NCI-H1436 (cell line): ENCODE measurements at regions not wholly inside any gene's neighbourhood (a gene's known extent, or its start where the extent isn't known, plus 50 kb on each side); places are given as distances from the start of the nearest gene placed in this dataset.
"Not testable (repeated sequence)": the region's sequence is repeated elsewhere in the genome, so short reads cannot be mapped to it uniquely, and the experiment has no call there.

Experiments used
- DNase-seq: peaks from one replicate; lab custom pipeline; 2025; lab: John Stamatoyannopoulos, UW

DNA sequence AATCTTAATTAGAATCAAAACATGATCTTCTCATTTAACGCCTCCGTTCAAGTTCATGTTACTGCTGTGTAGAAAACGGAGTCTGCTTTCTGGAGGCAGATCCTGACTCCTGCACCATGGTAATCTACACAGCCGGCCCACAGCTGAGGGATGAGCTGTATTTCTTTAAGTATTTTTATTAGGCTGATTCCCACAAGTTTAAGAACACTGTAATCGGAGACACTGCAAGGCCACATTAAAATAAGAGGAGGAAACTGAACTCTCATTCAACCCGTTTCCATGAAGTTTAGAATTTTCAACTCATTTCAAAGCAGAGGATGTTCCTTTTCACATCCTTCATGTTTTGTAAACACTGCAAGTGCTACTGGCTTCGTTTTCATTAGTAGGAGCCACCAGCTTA is 372.2 kb downstream of the NFIB start:
- DNase-seq: no peak

DNA sequence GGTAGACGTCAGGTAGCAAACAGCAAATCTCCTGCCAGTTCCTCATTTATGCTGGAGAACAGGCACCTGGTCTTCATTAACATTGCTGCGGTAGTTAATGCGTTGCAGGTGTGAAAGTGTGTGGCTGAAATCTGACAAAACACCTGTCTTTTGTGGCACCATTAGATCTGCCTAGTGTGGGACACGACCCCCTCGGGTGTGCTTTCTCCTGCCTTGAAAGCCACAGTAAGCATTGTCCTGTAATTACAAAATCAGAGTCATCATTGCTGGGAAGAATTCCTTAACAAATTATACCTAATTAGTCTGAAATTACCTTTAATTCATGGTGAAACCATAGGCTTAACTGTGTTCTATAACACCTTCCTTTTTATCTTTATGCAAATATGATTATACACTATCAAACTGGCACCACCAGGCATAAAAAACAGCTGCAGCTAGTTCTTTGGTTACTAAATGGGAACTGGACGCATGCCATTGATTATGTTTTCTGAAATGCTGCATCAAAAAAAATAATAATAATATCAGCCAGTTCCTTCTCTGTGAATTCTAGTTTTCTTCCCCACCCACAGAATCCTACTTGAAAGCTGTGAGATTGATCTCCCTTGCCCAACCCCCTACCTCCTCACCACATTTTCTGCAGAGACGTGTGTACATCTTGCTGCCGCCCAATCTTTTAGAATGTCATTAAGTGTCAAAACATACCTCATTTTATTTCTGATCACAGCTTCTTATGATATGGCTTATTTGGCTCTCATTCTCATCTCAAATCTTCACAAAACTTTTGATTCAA is 374.0 kb downstream of the NFIB start:
- DNase-seq: peak; percentile 80

DNA sequence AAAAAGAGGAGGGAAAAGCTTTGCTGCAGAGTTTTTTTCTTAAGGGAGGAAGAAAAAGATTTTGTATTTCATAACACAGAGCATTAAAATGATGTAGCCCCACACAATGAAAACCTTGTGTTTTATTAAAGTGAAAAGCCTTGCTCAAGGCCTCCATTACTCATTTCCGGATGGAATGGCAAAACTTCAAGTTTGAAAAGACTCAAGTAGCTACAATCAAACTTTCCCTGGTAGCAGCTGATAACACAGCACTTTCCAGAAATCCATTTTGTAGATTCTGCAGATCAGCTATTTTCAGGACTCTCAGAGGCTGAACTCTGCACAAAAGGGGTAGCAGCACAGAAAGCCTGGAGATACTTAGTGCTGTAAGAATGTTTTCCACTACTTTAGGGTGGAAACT is 374.8 kb downstream of the NFIB start:
- DNase-seq: no peak

DNA sequence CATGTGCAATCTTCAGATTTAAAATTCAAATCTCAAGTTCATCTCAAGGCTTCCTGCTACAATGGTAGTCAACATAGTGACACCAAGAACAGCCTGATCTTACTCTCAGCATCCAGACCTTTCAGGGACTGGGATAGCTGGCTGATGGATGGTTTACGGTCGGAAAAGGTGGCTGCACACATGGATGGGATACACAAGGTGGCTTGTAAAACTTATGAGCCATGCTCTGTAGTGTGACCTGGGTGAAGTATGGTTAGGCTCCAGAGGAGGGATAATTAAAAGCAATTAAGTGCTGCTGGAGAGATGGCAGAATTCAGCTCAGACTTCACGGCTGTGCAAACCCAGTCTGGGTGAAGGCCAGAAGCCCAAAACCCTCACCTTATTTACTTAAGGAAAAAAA is 379.5 kb downstream of the NFIB start:
- no peak for DNase-seq

GRCh38 chr9:13933268-13933656 is 380.7 kb downstream of the NFIB start:
- DNase-seq: no peak

DNA sequence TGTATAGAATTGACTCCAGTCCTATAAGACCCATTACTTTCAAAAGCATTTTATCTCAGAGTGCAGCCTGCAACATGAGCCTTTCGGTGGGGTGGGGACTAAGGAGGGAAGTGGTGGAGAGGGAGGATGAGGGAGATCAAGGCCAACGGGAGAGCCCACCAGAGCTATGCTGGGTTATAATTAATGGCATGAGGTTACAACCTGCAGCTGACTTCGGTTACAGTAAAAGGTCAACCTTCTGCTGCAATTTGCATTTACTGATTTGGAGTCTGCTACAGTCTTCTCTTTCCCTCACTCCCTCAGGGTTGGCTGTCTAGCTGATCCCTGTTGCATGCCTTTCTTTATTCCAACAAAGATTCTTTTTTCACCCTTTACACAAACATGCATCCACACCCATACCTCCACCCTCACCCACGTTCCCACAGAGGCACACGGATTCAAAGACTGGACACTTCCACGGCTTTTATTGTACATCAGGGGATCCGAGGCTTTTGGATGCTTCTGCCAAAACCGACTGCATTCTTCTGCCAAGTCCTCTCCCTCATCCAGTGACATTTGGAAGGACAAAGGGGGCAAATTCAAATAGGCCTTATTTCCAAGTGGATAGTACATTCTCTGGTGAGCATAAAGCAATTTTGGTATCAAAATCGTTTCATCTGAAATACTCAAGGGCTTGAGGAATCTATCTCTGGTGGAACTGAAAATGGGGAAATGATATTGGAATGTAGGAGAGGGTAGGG is 381.2 kb downstream of the NFIB start:
- no peak for DNase-seq

- DNase-seq: no peak
Observed at GRCh38 chr9:13929013-13929412, 384.9 kb downstream of the NFIB start.

- DNase-seq: no peak
Observed at GRCh38 chr9:13923381-13923780, 390.6 kb downstream of the NFIB start.

DNA sequence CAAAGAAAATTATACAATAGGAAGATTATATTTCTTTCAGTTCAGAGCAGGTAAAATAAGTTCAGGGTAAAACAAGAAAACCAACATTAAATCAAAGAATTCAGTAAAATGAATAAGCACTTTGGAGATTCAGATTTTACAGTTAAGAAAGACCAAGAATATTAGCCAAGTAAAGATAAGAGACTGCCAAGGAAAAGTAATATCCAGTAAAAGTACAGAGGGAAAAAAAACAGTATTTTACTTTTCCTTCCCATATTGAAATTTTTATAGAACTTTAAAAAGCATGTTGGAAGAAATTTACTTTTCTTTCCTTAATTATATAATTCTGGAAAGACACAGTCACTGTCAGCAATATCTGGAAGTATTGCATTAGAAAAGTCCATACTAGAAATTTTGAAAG is 393.4 kb downstream of the NFIB start:
- DNase-seq: no peak

- DNase-seq: no peak
Observed at GRCh38 chr9:13919401-13919800, 394.5 kb downstream of the NFIB start.

- no peak for DNase-seq
Observed at GRCh38 chr9:13917534-13917933, 396.4 kb downstream of the NFIB start.

DNA sequence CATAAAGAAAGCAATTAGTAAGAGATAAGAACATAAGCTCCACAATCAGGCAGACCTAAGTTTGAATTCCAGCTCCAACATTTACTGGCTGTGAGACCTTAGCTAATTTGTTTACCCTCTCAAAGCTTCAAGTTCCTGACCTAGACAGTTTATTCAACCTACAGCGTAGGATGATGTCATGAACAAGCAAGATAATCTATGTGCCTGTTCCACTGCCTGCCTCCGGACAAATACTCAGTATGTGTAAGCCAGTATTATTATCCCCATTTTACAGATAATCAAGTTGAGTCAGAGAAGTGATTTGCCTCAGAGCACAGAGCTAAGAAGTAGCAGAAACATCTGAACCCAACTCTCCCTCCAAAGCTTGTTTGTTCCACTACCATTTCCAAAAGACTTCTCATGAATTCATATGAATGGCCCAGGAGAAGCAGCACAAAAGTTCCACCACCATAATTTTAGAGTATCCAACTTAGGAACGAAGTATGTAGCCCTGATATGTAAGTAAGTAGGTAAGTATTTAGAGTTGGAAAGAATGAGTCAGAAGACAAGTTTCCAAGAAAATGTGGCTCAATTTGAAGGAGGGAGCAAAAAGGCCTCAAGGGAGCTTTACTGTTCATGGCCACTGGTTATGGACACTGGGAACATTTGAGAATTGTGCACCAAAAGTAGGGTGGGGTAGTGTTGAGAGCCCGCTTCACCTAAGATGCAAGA is 398.2 kb downstream of the NFIB start:
- no peak for DNase-seq

DNA sequence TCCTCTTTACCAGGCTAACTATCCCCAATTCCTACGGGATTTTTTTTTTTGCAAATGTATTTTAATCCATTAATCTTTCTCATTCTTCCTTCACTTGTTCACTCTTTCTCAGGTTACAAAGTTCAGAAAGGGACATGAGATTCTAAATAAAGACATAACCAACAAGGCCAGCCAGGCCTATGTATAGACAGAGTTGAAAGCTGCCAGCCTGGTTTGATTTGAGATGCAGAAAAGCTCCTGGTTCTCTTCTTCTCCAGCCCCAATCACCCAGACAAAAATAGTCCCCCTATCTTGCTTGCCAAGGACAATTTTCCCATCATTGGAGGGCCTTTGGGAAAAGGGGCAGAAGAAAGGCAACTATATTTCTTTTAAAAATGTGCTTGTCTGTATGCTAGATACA is 398.8 kb downstream of the NFIB start:
- no peak for DNase-seq

GRCh38 chr9:13911473-13911872 is 402.5 kb downstream of the NFIB start:
- DNase-seq: no peak

DNA sequence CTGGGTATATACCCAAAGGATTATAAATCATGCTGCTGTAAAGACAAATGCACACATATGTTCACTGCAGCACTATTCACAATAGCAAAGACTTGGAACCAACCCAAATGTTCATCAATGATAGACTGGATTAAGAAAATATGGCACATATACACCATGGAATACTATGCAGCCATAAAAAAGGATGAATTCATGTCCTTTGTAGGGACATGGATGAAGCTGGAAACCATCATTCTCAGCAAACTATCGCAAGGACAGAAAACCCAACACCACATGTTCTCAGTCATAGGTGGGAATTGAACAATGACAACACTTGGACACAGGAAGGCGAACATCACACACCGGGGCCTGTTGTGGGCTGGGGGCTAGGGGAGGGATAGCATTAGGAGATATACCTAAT is 406.1 kb downstream of the NFIB start:
- DNase-seq: not testable (repeated sequence)

DNA sequence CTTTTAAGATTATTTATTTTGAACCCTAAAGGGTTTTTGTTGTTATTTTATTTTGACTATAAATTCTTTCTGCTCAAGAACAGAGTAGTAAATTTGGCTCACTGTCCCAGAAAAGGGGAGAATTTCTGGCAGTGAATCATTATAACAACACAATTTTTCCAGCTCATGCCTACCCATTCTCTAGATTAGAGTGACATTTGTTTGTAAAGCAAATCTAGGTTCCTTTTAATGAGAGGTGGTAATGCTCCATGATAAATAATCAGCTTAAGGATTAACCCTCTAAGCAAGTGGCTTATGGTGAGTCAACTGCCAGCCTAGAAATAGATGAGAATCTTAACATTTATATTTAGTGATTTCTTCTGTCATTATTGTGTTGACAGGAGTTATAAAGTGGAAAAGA is 409.2 kb downstream of the NFIB start:
- no peak for DNase-seq

DNA sequence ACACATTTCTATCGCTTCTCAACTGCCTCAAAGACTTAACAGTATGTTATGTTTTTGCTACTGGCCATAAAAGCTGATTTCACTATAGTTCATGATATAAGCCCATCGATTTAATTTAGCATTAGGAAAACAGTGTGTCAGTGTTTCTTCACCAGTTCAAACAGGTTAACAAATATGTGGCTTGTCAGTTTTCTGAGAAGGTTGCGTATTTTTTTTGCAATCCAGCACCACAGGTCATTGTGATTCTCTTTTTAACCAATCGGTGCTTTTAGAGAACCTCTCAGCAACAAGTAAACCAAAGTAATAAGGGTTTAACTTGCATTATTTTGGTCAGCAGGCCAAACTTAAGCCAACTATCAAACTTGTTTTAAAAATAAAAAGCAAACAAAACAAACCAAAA is 409.6 kb downstream of the NFIB start:
- DNase-seq: no peak

DNA sequence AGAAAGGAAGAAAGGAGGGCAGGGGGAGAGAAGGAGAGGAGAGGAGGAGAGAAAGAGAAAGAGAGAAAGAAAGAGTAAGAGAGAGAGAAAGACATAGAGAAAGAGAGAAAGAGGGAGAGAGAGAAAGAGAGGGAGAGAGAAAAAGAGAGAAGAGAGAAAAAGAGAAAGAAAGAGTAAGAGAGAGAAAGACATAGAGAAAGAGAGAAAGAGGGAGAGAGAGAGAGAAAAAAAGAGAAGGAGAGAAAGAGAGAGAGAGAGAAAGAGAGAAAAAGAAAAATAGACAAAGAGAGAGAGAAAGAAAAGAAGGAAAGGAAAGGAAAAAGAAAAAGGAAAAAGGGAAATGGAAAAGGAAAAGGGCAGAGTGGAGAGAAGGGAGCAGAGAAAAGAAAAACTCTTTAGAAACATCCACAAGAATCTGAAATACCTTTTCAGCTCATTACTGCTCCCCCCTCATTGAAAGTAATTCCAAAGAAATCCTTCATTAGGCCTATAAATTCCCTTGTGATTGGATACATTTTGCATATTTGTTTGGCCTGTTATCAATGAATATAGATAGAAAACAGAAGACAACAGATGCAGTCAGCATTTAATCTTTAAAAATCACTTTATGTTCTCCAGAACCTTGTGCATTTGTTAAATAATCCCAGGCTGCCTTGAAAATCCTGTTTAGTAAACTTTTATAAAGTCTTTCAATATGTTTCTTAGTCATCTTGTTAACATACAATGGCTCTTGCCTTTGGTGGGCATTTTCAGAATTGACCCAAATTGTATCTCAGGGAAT is 411.5 kb downstream of the NFIB start:
- no peak for DNase-seq

- no peak for DNase-seq
Observed at GRCh38 chr9:13901176-13901575, 412.8 kb downstream of the NFIB start.

DNA sequence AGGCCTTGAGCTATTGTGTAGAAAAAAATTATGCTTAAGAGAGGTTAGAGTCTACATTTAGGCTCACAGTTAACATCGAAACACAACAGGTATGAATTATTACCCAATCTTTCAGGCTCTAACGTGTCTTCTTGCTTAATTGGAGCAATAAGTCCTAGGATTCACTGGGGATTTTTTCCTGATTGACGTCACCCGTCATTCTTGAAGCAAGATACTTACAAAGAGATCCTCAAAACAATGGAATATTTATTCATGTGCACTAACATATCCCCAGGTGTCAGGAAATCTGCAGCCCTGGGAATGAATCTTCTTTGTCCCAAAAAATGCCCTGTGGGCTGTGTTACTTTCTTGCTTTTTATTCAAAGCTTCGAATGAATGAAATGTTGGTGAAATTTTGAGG is 413.5 kb downstream of the NFIB start:
- peak; percentile 2 for DNase-seq

DNA sequence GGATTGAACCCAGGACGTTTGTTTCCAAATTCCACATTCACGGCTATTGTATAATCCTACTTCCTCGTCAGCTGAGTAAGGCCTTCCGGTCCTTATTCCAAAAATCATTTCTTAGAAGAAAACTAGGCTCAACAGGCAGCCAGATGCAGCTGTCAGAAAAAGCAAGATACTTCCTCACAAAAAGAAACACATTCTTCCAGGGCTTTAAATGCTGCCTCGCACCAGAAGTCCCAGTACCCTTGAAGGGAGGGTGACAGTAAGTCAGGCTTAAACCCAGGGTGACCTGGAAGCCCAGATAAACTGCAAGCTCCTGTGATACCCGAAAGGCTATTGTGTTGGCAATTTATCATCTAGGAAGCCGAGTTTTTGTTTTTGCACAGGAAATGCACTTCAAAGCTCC is 414.0 kb downstream of the NFIB start:
- DNase-seq: no peak

GRCh38 chr9:13898957-13899356 is 415.0 kb downstream of the NFIB start:
- DNase-seq: no peak
